ENCODE measurements at regions not wholly inside any gene's neighbourhood (a gene's known extent, or its start where the extent isn't known, plus 50 kb on each side); places are given as distances from the start of the nearest gene placed in this dataset.
"Not testable (repeated sequence)": the region's sequence is repeated elsewhere in the genome, so short reads cannot be mapped to it uniquely, and the experiment has no call there.

DNA sequence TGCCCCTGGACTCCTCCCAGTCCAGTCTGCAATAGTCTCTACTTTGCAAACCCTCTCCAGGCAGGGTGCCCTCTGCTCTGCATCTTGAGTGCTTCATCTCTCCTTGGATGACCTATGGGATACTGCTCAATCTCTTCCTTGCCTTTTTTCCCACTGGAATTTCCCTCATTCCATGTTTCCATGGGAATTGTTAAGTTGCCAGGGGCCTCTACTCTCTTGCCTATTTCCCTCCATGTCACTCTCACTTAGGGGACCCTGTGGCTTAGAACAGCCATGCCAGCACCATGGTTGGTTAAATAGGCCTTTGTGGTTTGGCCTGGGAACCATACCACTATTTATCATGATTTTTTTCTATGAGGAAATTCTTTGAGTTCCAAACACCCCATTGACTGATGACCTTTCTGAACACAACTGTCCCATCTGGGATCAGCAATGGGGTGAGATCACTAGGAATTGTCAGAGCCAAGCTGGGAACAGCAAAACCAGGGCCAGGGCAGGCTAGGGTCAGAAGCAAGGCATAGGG lies 91.4 kb upstream of the RBMS1 start:
- TF ChIP-seq, protein P1, sequence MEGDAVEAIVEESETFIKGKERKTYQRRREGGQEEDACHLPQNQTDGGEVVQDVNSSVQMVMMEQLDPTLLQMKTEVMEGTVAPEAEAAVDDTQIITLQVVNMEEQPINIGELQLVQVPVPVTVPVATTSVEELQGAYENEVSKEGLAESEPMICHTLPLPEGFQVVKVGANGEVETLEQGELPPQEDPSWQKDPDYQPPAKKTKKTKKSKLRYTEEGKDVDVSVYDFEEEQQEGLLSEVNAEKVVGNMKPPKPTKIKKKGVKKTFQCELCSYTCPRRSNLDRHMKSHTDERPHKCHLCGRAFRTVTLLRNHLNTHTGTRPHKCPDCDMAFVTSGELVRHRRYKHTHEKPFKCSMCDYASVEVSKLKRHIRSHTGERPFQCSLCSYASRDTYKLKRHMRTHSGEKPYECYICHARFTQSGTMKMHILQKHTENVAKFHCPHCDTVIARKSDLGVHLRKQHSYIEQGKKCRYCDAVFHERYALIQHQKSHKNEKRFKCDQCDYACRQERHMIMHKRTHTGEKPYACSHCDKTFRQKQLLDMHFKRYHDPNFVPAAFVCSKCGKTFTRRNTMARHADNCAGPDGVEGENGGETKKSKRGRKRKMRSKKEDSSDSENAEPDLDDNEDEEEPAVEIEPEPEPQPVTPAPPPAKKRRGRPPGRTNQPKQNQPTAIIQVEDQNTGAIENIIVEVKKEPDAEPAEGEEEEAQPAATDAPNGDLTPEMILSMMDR (conservative IDR thresholded peaks at IDR 0.05): no peak
- no peak overlapping the region for H3K27ac ChIP-seq

- TF ChIP-seq, protein P1 (conservative IDR thresholded peaks at IDR 0.05): no peak
- H3K27ac ChIP-seq: no peak overlapping the region
These were observed 97.1 kb upstream of the RBMS1 start for GRCh38 chr2:160590664-160591063.

GRCh38 chr2:160592401-160592800 lies 98.8 kb upstream of the RBMS1 start:
- H3K27ac ChIP-seq: no peak overlapping the region
- TF ChIP-seq, protein P1 (conservative IDR thresholded peaks at IDR 0.05): no peak

DNA sequence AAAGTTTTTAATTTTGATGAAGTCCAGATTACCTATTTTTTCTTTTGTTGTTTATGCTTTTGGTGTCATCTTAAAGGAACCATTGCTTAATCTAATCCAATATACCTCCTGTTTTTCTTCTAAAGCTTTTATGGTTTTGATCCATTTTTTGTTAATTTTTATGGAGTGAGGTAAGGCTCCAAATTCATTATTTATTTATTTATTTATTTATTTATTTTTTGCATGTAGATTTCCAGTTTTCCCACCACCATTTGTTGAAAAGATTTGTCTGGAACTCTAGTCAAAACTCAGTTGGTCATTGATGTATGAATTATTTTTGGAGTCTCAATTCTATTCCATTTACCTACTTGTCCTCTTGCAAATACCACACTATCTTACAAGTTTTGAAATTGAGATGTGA lies 99.4 kb upstream of the RBMS1 start:
- TF ChIP-seq, protein P1 (conservative IDR thresholded peaks at IDR 0.05): no peak

DNA sequence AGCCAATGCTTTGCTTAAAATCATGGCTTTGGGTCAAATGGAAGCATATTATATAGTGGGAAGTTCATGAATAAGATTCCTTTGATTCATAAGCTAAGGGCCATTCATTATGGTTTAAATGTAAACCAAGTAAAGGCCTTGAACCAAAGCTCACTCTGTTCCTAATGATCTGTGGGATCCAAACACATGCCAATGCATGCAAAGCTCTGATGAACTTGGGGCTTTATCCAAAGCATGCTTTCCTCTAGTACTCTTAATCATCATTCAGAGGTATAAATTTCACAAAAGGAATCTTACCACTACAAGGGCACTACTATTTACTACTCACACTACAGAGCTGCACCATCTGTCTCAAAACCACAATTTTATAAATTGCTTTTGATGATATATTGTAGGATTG lies 102.8 kb upstream of the RBMS1 start:
- TF ChIP-seq, protein P1 (conservative IDR thresholded peaks at IDR 0.05): no peak
- no peak overlapping the region for H3K27ac ChIP-seq

More for the DNA sequence above, 99.4 kb upstream of the RBMS1 start:
- H3K27ac ChIP-seq: no peak overlapping the region

- not testable (repeated sequence) for H3K27ac ChIP-seq
These were observed 106.8 kb upstream of the RBMS1 start for GRCh38 chr2:160600437-160600836.

- no peak overlapping the region for H3K27ac ChIP-seq
- TF ChIP-seq, protein P1 (conservative IDR thresholded peaks at IDR 0.05): no peak
These were observed 108.5 kb upstream of the RBMS1 start for GRCh38 chr2:160602073-160602472.

GRCh38 chr2:160603771-160604510 lies 110.3 kb upstream of the RBMS1 start:
- TF ChIP-seq, protein P1 (conservative IDR thresholded peaks at IDR 0.05): no peak

More at GRCh38 chr2:160603771-160604510, 110.3 kb upstream of the RBMS1 start:
- no peak overlapping the region for H3K27ac ChIP-seq
